A673 (cell line): ENCODE measurements at regions not wholly inside any gene's neighbourhood (a gene's known extent, or its start where the extent isn't known, plus 50 kb on each side); places are given as distances from the start of the nearest gene placed in this dataset.

Experiments
- BruUV-seq: library from RNA; stranded (reverse); fragments of 400-500 nt; replicated peaks from 2 replicates; lab custom pipeline; 2021; lab: Mats Ljungman, UMichigan
- CTCF ChIA-PET: fragments of 300-600 bp; sonication (Branson Sonifier 250); formaldehyde crosslinking; loops from one replicate; lab custom pipeline; 2022; ENCODE audit warnings: antibody characterized with exemption; lab: Charles Lee
- POLR2A ChIA-PET: fragments of 300-600 bp; sonication (Branson Sonifier 250); formaldehyde crosslinking; loops from one replicate; lab custom pipeline; 2022; ENCODE audit warnings: antibody characterized with exemption; ENCODE audit not compliant: low non-redundant PET; lab: Charles Lee
- DNase-seq: peaks from one replicate; pipeline ENCODE4 v3.0.0-alpha.2; 2015; ENCODE audit warnings: low spot score
- H3K27ac ChIP-seq: fragments of 200-600 bp; sonication (generic); 2 replicates; pipeline ENCODE4 v1.5.1; 2016; ENCODE audit warnings: mixed run types, low read depth, mild to moderate bottlenecking, mixed read lengths, antibody characterized with exemption, low read length; ENCODE audit not compliant: poor library complexity, severe bottlenecking
- H3K27me3 ChIP-seq: fragments of 200-600 bp; sonication (generic); replicated peaks from 2 replicates; pipeline ENCODE4 v1.6.1; 2017; ENCODE audit warnings: mixed run types, low read depth, mild to moderate bottlenecking, mixed read lengths, antibody characterized with exemption, low read length; ENCODE audit not compliant: insufficient read depth, poor library complexity
- H3K36me3 ChIP-seq: fragments of 200-600 bp; sonication (generic); 2 replicates; pipeline ENCODE4 v1.6.1; 2016; ENCODE audit warnings: mixed run types, mild to moderate bottlenecking, mixed read lengths, antibody characterized with exemption, low read length; ENCODE audit not compliant: insufficient read depth, poor library complexity, severe bottlenecking
- H3K4me1 ChIP-seq: fragments of 200-600 bp; sonication (generic); 2 replicates; pipeline ENCODE4 v1.6.1; 2017; ENCODE audit warnings: mixed run types, mild to moderate bottlenecking, mixed read lengths, antibody characterized with exemption, low read length; ENCODE audit not compliant: insufficient read depth, poor library complexity, severe bottlenecking
- H3K4me3 ChIP-seq: fragments of 200-600 bp; sonication (generic); 2 replicates; pipeline ENCODE4 v1.5.1; 2016; ENCODE audit warnings: low read depth, mixed run types, mild to moderate bottlenecking, mixed read lengths, low read length; ENCODE audit not compliant: poor library complexity, severe bottlenecking
- H3K9me3 ChIP-seq: fragments of 200-600 bp; sonication (generic); 2 replicates; pipeline ENCODE4 v1.6.1; 2016; ENCODE audit warnings: mixed run types, low read depth, mild to moderate bottlenecking, mixed read lengths, antibody characterized with exemption, low read length; ENCODE audit not compliant: poor library complexity, severe bottlenecking
- CTCF ChIP-seq: fragments of 300-800, 200-600 bp; sonication (generic); conservative IDR thresholded peaks from 2 replicates; pipeline ENCODE4 v1.5.1; 2017; ENCODE audit warnings: low read depth, mild to moderate bottlenecking, antibody characterized with exemption, low read length, moderate library complexity, mixed read lengths
- EZH2 ChIP-seq: fragments of 200-600 bp; sonication (generic); IDR thresholded peaks from 2 replicates; pipeline ENCODE4 v1.6.1; 2017; ENCODE audit warnings: borderline replicate concordance, low read depth, mild to moderate bottlenecking, mixed read lengths, antibody characterized with exemption, low read length; ENCODE audit not compliant: poor library complexity, severe bottlenecking
- intact Hi-C: fragments of 100-400 bp; cut with micrococcal nuclease; formaldehyde crosslinking; loops from one replicate; pipeline ENCODE4 v1.10.0; 2022; ENCODE audit not compliant: unreplicated experiment

- H3K9me3 ChIP-seq, result peaks cover 33% of the 10 kb centered on the region
- intact Hi-C loops, result no loop called here
- no peak overlapping the region for H3K27ac ChIP-seq
- H3K4me3 ChIP-seq, result no peak overlapping the region
- BruUV-seq, result no TSS peak
- ChIA-PET POLR2A (no interaction called here), CTCF (no interaction called here)
- no peaks in the 10 kb centered on the region for H3K27me3 ChIP-seq
- DNase-seq, result no peak
- H3K4me1 ChIP-seq, result no peaks in the 10 kb centered on the region
- TF ChIP-seq EZH2, result no peak
- TF ChIP-seq CTCF, result no peak
- H3K36me3 ChIP-seq, result no peaks in the 10 kb centered on the region
Measured at GRCh38 chr15:25185156-25185710, 230.4 kb downstream of the SNRPN start.

- intact Hi-C loops, result no loop called here
- Histone ChIP-seq H3K9me3 (peaks cover 35% of the 10 kb centered on the region), H3K27me3 (no peaks in the 10 kb centered on the region), H3K4me1 (no peaks in the 10 kb centered on the region), H3K27ac (no peak overlapping the region), H3K36me3 (no peaks in the 10 kb centered on the region), H3K4me3 (no peak overlapping the region)
- DNase-seq, result no peak
- TF ChIP-seq EZH2 (no peak), CTCF (no peak)
- CTCF ChIA-PET, result no interaction called here
- no TSS peak for BruUV-seq
- POLR2A ChIA-PET, result no interaction called here
Measured at GRCh38 chr15:25185791-25186190, 231.0 kb downstream of the SNRPN start.

- CTCF ChIA-PET, result no interaction called here
- no peak for TF ChIP-seq EZH2
- no peak for TF ChIP-seq CTCF
Measured at GRCh38 chr15:25186411-25186810, 231.6 kb downstream of the SNRPN start.

More at GRCh38 chr15:25186411-25186810, 231.6 kb downstream of the SNRPN start:
- Histone ChIP-seq H3K36me3 (no peaks in the 10 kb centered on the region), H3K27me3 (no peaks in the 10 kb centered on the region), H3K4me1 (no peaks in the 10 kb centered on the region), H3K27ac (no peak overlapping the region), H3K9me3 (peaks cover 29% of the 10 kb centered on the region), H3K4me3 (no peak overlapping the region)
- BruUV-seq, result no TSS peak
- intact Hi-C loops, result no loop called here
- POLR2A ChIA-PET, result no interaction called here
- no peak for DNase-seq
